HL-60 (cell line): ENCODE measurements at regions not wholly inside any gene's neighbourhood (a gene's known extent, or its start where the extent isn't known, plus 50 kb on each side); places are given as distances from the start of the nearest gene placed in this dataset.

Experiments used
- GABPA ChIP-seq: IDR thresholded peaks from 2 replicates; pipeline ENCODE4 v1.6.1; 2012; ENCODE audit warnings: low read depth
- POLR2AphosphoS5 ChIP-seq: IDR thresholded peaks from 2 replicates; pipeline ENCODE4 v1.6.1; 2012; ENCODE audit warnings: low read depth
- SPI1 ChIP-seq: IDR thresholded peaks from 2 replicates; pipeline ENCODE4 v1.6.1; 2012; ENCODE audit warnings: low read depth, mild to moderate bottlenecking, borderline replicate concordance
- TF ChIP-seq, protein P1 (sequence below): IDR thresholded peaks from one replicate; pipeline ENCODE4 v1.5.1; 2011; ENCODE audit warnings: low read length, control low read depth, inconsistent platforms; ENCODE audit not compliant: insufficient read depth
- TF ChIP-seq, protein P2 (sequence below): IDR thresholded peaks from 2 replicates; pipeline ENCODE4 v1.6.1; 2012; ENCODE audit warnings: low read depth; ENCODE audit not compliant: insufficient replicate concordance

DNA sequence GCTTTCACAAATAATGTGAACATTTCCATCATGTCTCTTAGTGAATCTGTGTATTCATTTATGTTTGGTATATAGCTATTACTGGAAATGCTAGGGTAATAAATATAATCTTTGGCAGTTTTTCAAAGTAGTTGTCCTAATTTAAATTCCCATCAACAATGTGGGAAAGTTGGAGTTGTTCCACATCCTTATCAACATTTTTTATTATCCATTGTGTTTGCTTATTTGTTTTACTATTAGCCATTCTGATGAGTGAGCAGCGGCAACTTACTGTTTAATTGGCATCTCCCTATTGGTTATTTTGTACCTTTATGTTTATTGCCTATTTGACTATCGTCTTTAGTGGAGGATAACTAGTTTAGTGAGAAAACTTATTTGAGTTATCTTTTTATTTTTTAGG, 121.1 kb upstream of the CCN2 start:
- TF ChIP-seq, protein P1, sequence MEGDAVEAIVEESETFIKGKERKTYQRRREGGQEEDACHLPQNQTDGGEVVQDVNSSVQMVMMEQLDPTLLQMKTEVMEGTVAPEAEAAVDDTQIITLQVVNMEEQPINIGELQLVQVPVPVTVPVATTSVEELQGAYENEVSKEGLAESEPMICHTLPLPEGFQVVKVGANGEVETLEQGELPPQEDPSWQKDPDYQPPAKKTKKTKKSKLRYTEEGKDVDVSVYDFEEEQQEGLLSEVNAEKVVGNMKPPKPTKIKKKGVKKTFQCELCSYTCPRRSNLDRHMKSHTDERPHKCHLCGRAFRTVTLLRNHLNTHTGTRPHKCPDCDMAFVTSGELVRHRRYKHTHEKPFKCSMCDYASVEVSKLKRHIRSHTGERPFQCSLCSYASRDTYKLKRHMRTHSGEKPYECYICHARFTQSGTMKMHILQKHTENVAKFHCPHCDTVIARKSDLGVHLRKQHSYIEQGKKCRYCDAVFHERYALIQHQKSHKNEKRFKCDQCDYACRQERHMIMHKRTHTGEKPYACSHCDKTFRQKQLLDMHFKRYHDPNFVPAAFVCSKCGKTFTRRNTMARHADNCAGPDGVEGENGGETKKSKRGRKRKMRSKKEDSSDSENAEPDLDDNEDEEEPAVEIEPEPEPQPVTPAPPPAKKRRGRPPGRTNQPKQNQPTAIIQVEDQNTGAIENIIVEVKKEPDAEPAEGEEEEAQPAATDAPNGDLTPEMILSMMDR, result no peak
- TF ChIP-seq POLR2AphosphoS5, result no peak
- TF ChIP-seq GABPA, result no peak
- TF ChIP-seq, protein P2, sequence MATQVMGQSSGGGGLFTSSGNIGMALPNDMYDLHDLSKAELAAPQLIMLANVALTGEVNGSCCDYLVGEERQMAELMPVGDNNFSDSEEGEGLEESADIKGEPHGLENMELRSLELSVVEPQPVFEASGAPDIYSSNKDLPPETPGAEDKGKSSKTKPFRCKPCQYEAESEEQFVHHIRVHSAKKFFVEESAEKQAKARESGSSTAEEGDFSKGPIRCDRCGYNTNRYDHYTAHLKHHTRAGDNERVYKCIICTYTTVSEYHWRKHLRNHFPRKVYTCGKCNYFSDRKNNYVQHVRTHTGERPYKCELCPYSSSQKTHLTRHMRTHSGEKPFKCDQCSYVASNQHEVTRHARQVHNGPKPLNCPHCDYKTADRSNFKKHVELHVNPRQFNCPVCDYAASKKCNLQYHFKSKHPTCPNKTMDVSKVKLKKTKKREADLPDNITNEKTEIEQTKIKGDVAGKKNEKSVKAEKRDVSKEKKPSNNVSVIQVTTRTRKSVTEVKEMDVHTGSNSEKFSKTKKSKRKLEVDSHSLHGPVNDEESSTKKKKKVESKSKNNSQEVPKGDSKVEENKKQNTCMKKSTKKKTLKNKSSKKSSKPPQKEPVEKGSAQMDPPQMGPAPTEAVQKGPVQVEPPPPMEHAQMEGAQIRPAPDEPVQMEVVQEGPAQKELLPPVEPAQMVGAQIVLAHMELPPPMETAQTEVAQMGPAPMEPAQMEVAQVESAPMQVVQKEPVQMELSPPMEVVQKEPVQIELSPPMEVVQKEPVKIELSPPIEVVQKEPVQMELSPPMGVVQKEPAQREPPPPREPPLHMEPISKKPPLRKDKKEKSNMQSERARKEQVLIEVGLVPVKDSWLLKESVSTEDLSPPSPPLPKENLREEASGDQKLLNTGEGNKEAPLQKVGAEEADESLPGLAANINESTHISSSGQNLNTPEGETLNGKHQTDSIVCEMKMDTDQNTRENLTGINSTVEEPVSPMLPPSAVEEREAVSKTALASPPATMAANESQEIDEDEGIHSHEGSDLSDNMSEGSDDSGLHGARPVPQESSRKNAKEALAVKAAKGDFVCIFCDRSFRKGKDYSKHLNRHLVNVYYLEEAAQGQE, result no peak
- TF ChIP-seq SPI1, result no peak
